HG03159 (cell line): ENCODE measurements at regions not wholly inside any gene's neighbourhood (a gene's known extent, or its start where the extent isn't known, plus 50 kb on each side); places are given as distances from the start of the nearest gene placed in this dataset.

Source experiments
- ATAC-seq: cut with Tn5 transposase; IDR thresholded peaks from one replicate; pipeline ENCODE4 v1.9.1; 2021; ENCODE audit warnings: mild to moderate bottlenecking, moderate library complexity; ENCODE audit not compliant: unreplicated experiment

GRCh38 chr4:180861651-180862050, 1381.6 kb upstream of the TENM3 start:
- ATAC-seq: no peak

- ATAC-seq: no peak
Observed at GRCh38 chr4:180866933-180867643, 1376.1 kb upstream of the TENM3 start.

- no peak for ATAC-seq
Observed at GRCh38 chr4:180870623-180871022, 1372.6 kb upstream of the TENM3 start.

GRCh38 chr4:180898305-180898704, 1344.9 kb upstream of the TENM3 start:
- no peak for ATAC-seq

GRCh38 chr4:180900781-180901180, 1342.4 kb upstream of the TENM3 start:
- ATAC-seq: no peak

- no peak for ATAC-seq
Observed at GRCh38 chr4:180909279-180909678, 1333.9 kb upstream of the TENM3 start.

- ATAC-seq: no peak
Observed at GRCh38 chr4:180913750-180914149, 1329.5 kb upstream of the TENM3 start.

GRCh38 chr4:180923486-180923885, 1319.7 kb upstream of the TENM3 start:
- no peak for ATAC-seq

GRCh38 chr4:180925805-180926204, 1317.4 kb upstream of the TENM3 start:
- no peak for ATAC-seq

- no peak for ATAC-seq
Observed at GRCh38 chr4:180926277-180926676, 1316.9 kb upstream of the TENM3 start.

- ATAC-seq: no peak
Observed at GRCh38 chr4:180932370-180933001, 1310.7 kb upstream of the TENM3 start.

- no peak for ATAC-seq
Observed at GRCh38 chr4:180937083-180937482, 1306.1 kb upstream of the TENM3 start.

GRCh38 chr4:180940680-180941079, 1302.5 kb upstream of the TENM3 start:
- ATAC-seq: no peak

GRCh38 chr4:180942367-180942916, 1300.8 kb upstream of the TENM3 start:
- ATAC-seq: no peak

GRCh38 chr4:180946188-180946587, 1297.0 kb upstream of the TENM3 start:
- no peak for ATAC-seq

GRCh38 chr4:180947425-180947824, 1295.8 kb upstream of the TENM3 start:
- no peak for ATAC-seq

- no peak for ATAC-seq
Observed at GRCh38 chr4:180949424-180950213, 1293.6 kb upstream of the TENM3 start.

GRCh38 chr4:180950377-180950776, 1292.8 kb upstream of the TENM3 start:
- ATAC-seq: no peak

GRCh38 chr4:180951312-180951711, 1291.9 kb upstream of the TENM3 start:
- no peak for ATAC-seq

GRCh38 chr4:180953572-180953971, 1289.6 kb upstream of the TENM3 start:
- no peak for ATAC-seq

GRCh38 chr4:180960743-180961401, 1282.3 kb upstream of the TENM3 start:
- ATAC-seq: no peak
